ENCODE measurements at regions not wholly inside any gene's neighbourhood (a gene's known extent, or its start where the extent isn't known, plus 50 kb on each side); places are given as distances from the start of the nearest gene placed in this dataset.

GRCh38 chr4:1583859-1584258, 100.3 kb downstream of the FAM53A start:
- TF ChIP-seq EP300 (IDR thresholded peaks at IDR 0.05; ENCODE audit: low read length) (no peak), RAD21 (CRISPR knock-in tag; conservative IDR thresholded peaks at IDR 0.05 in 1 of 2, IDR thresholded peaks at IDR 0.05 in 1 of 2) (no peak)

Data from K562 (cell line).